Activated T-helper 17 cell treated with anti-CD3 and anti-CD28 coated beads, Interleukin-2, amount 50 U/mL, for 72 hours (primary cell): ENCODE measurements at regions not wholly inside any gene's neighbourhood (a gene's known extent, or its start where the extent isn't known, plus 50 kb on each side); places are given as distances from the start of the nearest gene placed in this dataset.

Experiments
- ATAC-seq: fragments of 150-1000 bp; cut with Tn5 transposase; replicated peaks from 2 replicates; pipeline ENCODE4 v1.10.0; 2021; ENCODE audit warnings: mild to moderate bottlenecking, moderate library complexity
- H3K27ac Mint-ChIP-seq: one replicate; pipeline ENCODE4 v1.8.0; 2022; ENCODE audit warnings: mixed read lengths
- H3K27me3 Mint-ChIP-seq: one replicate; pipeline ENCODE4 v1.8.0; 2022; ENCODE audit warnings: mixed read lengths
- H3K36me3 Mint-ChIP-seq: one replicate; pipeline ENCODE4 v1.8.0; 2022; ENCODE audit warnings: low read depth, mild to moderate bottlenecking, mixed read lengths
- H3K4me1 Mint-ChIP-seq: one replicate; pipeline ENCODE4 v1.8.0; 2022; ENCODE audit warnings: mixed read lengths
- H3K4me3 Mint-ChIP-seq: one replicate; pipeline ENCODE4 v1.8.0; 2022; ENCODE audit warnings: mild to moderate bottlenecking, mixed read lengths
- H3K9me3 Mint-ChIP-seq: one replicate; pipeline ENCODE4 v1.8.0; 2022; ENCODE audit warnings: mixed read lengths

- H3K9me3 Mint-ChIP-seq = no peaks in the 10 kb centered on the region
- peaks cover 5% of the 10 kb centered on the region for H3K27me3 Mint-ChIP-seq
- ATAC-seq = no peak
- no peaks in the 10 kb centered on the region for H3K36me3 Mint-ChIP-seq
- no peak overlapping the region for H3K4me3 Mint-ChIP-seq
- H3K4me1 Mint-ChIP-seq = no peaks in the 10 kb centered on the region
- no peak overlapping the region for H3K27ac Mint-ChIP-seq
These were observed 51.0 kb upstream of the SNRPB2 start for GRCh38 chr20:16678779-16679178.

- no peak overlapping the region for H3K4me3 Mint-ChIP-seq
- ATAC-seq = no peak
These were observed 52.9 kb upstream of the SNRPB2 start for GRCh38 chr20:16676891-16677290.

GRCh38 chr20:16675001-16675564 lies 54.7 kb upstream of the SNRPB2 start:
- Mint-ChIP-seq H3K36me3 (no peaks in the 10 kb centered on the region), H3K27ac (no peak overlapping the region), H3K4me3 (no peak overlapping the region), H3K4me1 (no peaks in the 10 kb centered on the region), H3K27me3 (peaks cover 5% of the 10 kb centered on the region), H3K9me3 (no peaks in the 10 kb centered on the region)
- ATAC-seq = peak; percentile 70

More at GRCh38 chr20:16676891-16677290, 52.9 kb upstream of the SNRPB2 start:
- Mint-ChIP-seq H3K4me1 (no peaks in the 10 kb centered on the region), H3K27me3 (peaks cover 5% of the 10 kb centered on the region), H3K27ac (no peak overlapping the region), H3K9me3 (no peaks in the 10 kb centered on the region), H3K36me3 (no peaks in the 10 kb centered on the region)

GRCh38 chr20:16674243-16674642 lies 55.6 kb upstream of the SNRPB2 start:
- Mint-ChIP-seq H3K27me3 (peaks cover 9% of the 10 kb centered on the region), H3K27ac (no peak overlapping the region)
- no peak for ATAC-seq

GRCh38 chr20:16672299-16672698 lies 57.5 kb upstream of the SNRPB2 start:
- H3K27ac Mint-ChIP-seq = no peak overlapping the region
- H3K36me3 Mint-ChIP-seq = no peaks in the 10 kb centered on the region
- H3K9me3 Mint-ChIP-seq = no peaks in the 10 kb centered on the region
- H3K4me3 Mint-ChIP-seq = no peak overlapping the region
- no peak for ATAC-seq
- H3K27me3 Mint-ChIP-seq = peaks cover 4% of the 10 kb centered on the region
- no peaks in the 10 kb centered on the region for H3K4me1 Mint-ChIP-seq

More at GRCh38 chr20:16674243-16674642, 55.6 kb upstream of the SNRPB2 start:
- Mint-ChIP-seq H3K9me3 (no peaks in the 10 kb centered on the region), H3K4me3 (no peak overlapping the region), H3K4me1 (no peaks in the 10 kb centered on the region), H3K36me3 (no peaks in the 10 kb centered on the region)

GRCh38 chr20:16671753-16672152 lies 58.1 kb upstream of the SNRPB2 start:
- H3K27me3 Mint-ChIP-seq = peaks cover 4% of the 10 kb centered on the region
- no peaks in the 10 kb centered on the region for H3K4me1 Mint-ChIP-seq

GRCh38 chr20:16666272-16666671 lies 63.6 kb upstream of the SNRPB2 start:
- Mint-ChIP-seq H3K36me3 (no peaks in the 10 kb centered on the region), H3K9me3 (no peaks in the 10 kb centered on the region), H3K4me3 (no peak overlapping the region), H3K4me1 (no peaks in the 10 kb centered on the region), H3K27me3 (peaks cover 10% of the 10 kb centered on the region), H3K27ac (no peak overlapping the region)
- no peak for ATAC-seq

More at GRCh38 chr20:16671753-16672152, 58.1 kb upstream of the SNRPB2 start:
- Mint-ChIP-seq H3K27ac (no peak overlapping the region), H3K36me3 (no peaks in the 10 kb centered on the region), H3K4me3 (no peak overlapping the region), H3K9me3 (no peaks in the 10 kb centered on the region)
- ATAC-seq = no peak

- no peaks in the 10 kb centered on the region for H3K36me3 Mint-ChIP-seq
- H3K4me3 Mint-ChIP-seq = no peak overlapping the region
- H3K27me3 Mint-ChIP-seq = peaks cover 6% of the 10 kb centered on the region
- H3K9me3 Mint-ChIP-seq = no peaks in the 10 kb centered on the region
- no peaks in the 10 kb centered on the region for H3K4me1 Mint-ChIP-seq
- H3K27ac Mint-ChIP-seq = no peak overlapping the region
- ATAC-seq = no peak
These were observed 65.8 kb upstream of the SNRPB2 start for GRCh38 chr20:16664020-16664419.

GRCh38 chr20:16662467-16662866 lies 67.4 kb upstream of the SNRPB2 start:
- H3K27ac Mint-ChIP-seq = no peak overlapping the region
- no peaks in the 10 kb centered on the region for H3K36me3 Mint-ChIP-seq
- ATAC-seq = no peak
- H3K4me1 Mint-ChIP-seq = no peaks in the 10 kb centered on the region
- peaks cover 6% of the 10 kb centered on the region for H3K27me3 Mint-ChIP-seq
- no peak overlapping the region for H3K4me3 Mint-ChIP-seq
- H3K9me3 Mint-ChIP-seq = no peaks in the 10 kb centered on the region

GRCh38 chr20:16661756-16662155 lies 68.1 kb upstream of the SNRPB2 start:
- peaks cover 6% of the 10 kb centered on the region for H3K27me3 Mint-ChIP-seq
- H3K27ac Mint-ChIP-seq = no peak overlapping the region
- ATAC-seq = no peak
- no peaks in the 10 kb centered on the region for H3K9me3 Mint-ChIP-seq
- H3K36me3 Mint-ChIP-seq = no peaks in the 10 kb centered on the region
- H3K4me1 Mint-ChIP-seq = no peaks in the 10 kb centered on the region
- H3K4me3 Mint-ChIP-seq = no peak overlapping the region

GRCh38 chr20:16654858-16655535 lies 74.8 kb upstream of the SNRPB2 start:
- Mint-ChIP-seq H3K27me3 (peaks cover 19% of the 10 kb centered on the region), H3K4me1 (no peaks in the 10 kb centered on the region), H3K27ac (no peak overlapping the region), H3K9me3 (no peaks in the 10 kb centered on the region), H3K36me3 (no peaks in the 10 kb centered on the region), H3K4me3 (no peak overlapping the region)
- ATAC-seq = no peak

- no peaks in the 10 kb centered on the region for H3K9me3 Mint-ChIP-seq
- peaks cover 22% of the 10 kb centered on the region for H3K27me3 Mint-ChIP-seq
- no peaks in the 10 kb centered on the region for H3K4me1 Mint-ChIP-seq
- no peak for ATAC-seq
- H3K36me3 Mint-ChIP-seq = no peaks in the 10 kb centered on the region
- H3K27ac Mint-ChIP-seq = no peak overlapping the region
- H3K4me3 Mint-ChIP-seq = no peak overlapping the region
These were observed 76.6 kb upstream of the SNRPB2 start for GRCh38 chr20:16653266-16653665.

GRCh38 chr20:16647875-16648597 lies 74.8 kb upstream of the KIF16B start:
- ATAC-seq = no peak
- H3K27me3 Mint-ChIP-seq = peaks cover 23% of the 10 kb centered on the region
- no peaks in the 10 kb centered on the region for H3K36me3 Mint-ChIP-seq
- H3K9me3 Mint-ChIP-seq = no peaks in the 10 kb centered on the region
- H3K4me3 Mint-ChIP-seq = no peak overlapping the region
- no peaks in the 10 kb centered on the region for H3K4me1 Mint-ChIP-seq
- H3K27ac Mint-ChIP-seq = no peak overlapping the region

- no peak for ATAC-seq
- H3K9me3 Mint-ChIP-seq = no peaks in the 10 kb centered on the region
- no peaks in the 10 kb centered on the region for H3K4me1 Mint-ChIP-seq
- H3K4me3 Mint-ChIP-seq = no peak overlapping the region
- H3K27ac Mint-ChIP-seq = no peak overlapping the region
- H3K36me3 Mint-ChIP-seq = no peaks in the 10 kb centered on the region
- peaks cover 20% of the 10 kb centered on the region for H3K27me3 Mint-ChIP-seq
These were observed 68.3 kb upstream of the KIF16B start for GRCh38 chr20:16641511-16642023.
